H7 (cell line): ENCODE measurements at regions not wholly inside any gene's neighbourhood (a gene's known extent, or its start where the extent isn't known, plus 50 kb on each side); places are given as distances from the start of the nearest gene placed in this dataset.

ENCODE experiments used
- DNase-seq: peaks from one replicate; pipeline ENCODE4 v3.0.0; 2012
- H3K27me3 ChIP-seq: 2 replicates; pipeline ENCODE4 v1.6.0; 2011; ENCODE audit warnings: mild to moderate bottlenecking, low read length; ENCODE audit not compliant: control insufficient read depth, insufficient read depth
- H3K36me3 ChIP-seq: replicated peaks from 2 replicates; pipeline ENCODE4 v1.5.1; 2011; ENCODE audit warnings: low read length; ENCODE audit not compliant: control insufficient read depth, insufficient read depth
- H3K4me3 ChIP-seq: 2 replicates; pipeline ENCODE4 v1.5.1; 2011; ENCODE audit warnings: low read depth, mild to moderate bottlenecking, control low read depth, low read length, moderate library complexity; ENCODE audit not compliant: insufficient read depth

GRCh38 chr5:155952486-155953089, 374.4 kb upstream of the SGCD start:
- no peak for DNase-seq
- Histone ChIP-seq H3K4me3 (no peak overlapping the region), H3K27me3 (no peaks in the 10 kb centered on the region), H3K36me3 (no peaks in the 10 kb centered on the region)

GRCh38 chr5:155953335-155953734, 373.6 kb upstream of the SGCD start:
- Histone ChIP-seq H3K27me3 (no peaks in the 10 kb centered on the region), H3K36me3 (no peaks in the 10 kb centered on the region), H3K4me3 (no peak overlapping the region)
- DNase-seq = no peak

- Histone ChIP-seq H3K36me3 (no peaks in the 10 kb centered on the region), H3K27me3 (no peaks in the 10 kb centered on the region), H3K4me3 (no peak overlapping the region)
- no peak for DNase-seq
Measured at GRCh38 chr5:155954701-155955445, 372.1 kb upstream of the SGCD start.

DNA sequence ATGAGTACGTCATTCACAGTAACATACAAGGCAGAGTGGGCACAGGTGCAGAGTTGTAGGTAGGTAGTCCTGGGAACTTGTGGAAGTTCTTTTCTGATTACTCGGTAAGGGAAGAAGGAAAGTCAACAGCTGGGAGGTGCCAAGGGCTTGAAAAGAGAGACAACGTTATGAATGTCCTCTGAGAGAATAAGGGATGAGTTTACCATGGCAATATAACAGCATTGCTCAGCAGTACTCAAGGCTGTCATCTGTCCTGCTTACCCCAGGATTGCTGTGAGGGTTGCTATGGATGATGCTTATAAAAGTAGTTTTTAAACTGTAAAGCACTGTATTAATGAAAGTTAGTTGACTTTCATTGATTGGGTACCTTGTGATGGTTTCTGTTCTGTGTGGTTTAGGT, 369.1 kb upstream of the SGCD start:
- Histone ChIP-seq H3K27me3 (no peaks in the 10 kb centered on the region), H3K4me3 (no peak overlapping the region), H3K36me3 (no peaks in the 10 kb centered on the region)
- no peak for DNase-seq

- no peaks in the 10 kb centered on the region for H3K27me3 ChIP-seq
- no peaks in the 10 kb centered on the region for H3K36me3 ChIP-seq
- H3K4me3 ChIP-seq = no peak overlapping the region
- no peak for DNase-seq
Measured at GRCh38 chr5:155959082-155959481, 367.9 kb upstream of the SGCD start.

- DNase-seq = no peak
- Histone ChIP-seq H3K27me3 (no peaks in the 10 kb centered on the region), H3K36me3 (no peaks in the 10 kb centered on the region), H3K4me3 (no peak overlapping the region)
Measured at GRCh38 chr5:155960177-155960576, 366.8 kb upstream of the SGCD start.

DNA sequence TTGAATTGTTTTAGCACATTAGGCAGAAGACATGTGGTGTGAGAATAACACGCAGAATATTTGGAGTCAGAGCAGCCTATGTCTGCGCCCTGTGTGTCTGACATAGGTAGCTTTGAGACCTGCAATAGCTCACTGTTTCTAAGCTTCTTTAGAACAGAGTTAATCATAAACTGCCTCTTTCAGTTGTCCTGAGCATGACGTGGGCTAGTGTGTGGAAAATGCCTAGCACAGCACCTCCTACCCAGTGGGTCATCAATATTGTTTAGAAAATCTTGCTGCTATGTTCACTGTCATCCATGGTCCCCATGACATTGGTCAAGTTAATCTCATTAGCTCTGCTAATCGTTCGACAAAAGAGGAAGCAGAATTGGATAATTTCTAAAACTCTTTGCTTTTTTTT, 357.4 kb upstream of the SGCD start:
- Histone ChIP-seq H3K4me3 (no peak overlapping the region), H3K27me3 (no peaks in the 10 kb centered on the region), H3K36me3 (no peaks in the 10 kb centered on the region)
- no peak for DNase-seq

DNA sequence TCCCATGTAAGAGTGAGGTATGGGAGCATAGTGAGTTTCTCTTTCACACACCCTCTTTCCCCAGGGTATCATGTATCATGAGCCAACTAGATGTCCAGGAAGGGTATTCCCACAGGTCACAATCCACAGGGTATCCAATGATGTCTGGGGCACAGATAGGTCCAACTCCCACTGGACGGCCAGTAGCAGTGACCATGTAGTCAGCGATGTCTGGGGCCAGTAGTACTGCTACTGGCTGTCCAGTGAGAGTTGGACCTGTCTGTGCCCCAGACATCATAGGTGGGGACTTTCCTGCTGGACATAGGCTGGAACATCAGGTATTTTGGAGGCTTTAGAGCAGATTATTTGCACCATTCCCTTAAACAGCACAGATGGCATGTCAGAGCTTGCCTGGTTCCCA, 352.6 kb upstream of the SGCD start:
- no peaks in the 10 kb centered on the region for H3K27me3 ChIP-seq
- no peak overlapping the region for H3K4me3 ChIP-seq
- H3K36me3 ChIP-seq = no peaks in the 10 kb centered on the region
- no peak for DNase-seq

GRCh38 chr5:155978850-155979249, 348.1 kb upstream of the SGCD start:
- H3K4me3 ChIP-seq = no peak overlapping the region
- H3K36me3 ChIP-seq = no peaks in the 10 kb centered on the region
- H3K27me3 ChIP-seq = no peaks in the 10 kb centered on the region
- no peak for DNase-seq

DNA sequence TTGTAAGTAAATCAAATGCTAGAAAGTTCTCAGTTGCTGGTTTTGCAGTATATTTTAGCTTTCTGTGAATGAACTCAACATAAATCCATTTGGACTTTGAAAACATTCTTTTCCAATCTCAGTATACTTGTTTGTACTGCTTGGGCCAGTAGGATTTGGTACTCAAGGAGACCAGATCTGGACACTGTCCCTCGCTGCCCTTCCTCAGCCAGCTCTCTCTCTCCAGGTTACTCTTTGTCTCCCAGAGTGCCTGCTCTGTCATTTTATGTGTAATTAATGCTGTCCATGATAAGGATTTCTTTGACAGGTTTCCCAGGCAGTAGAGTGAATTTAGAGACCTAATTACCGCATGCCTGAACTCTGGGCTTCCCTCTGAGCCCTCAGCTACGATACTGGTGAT, 344.6 kb upstream of the SGCD start:
- Histone ChIP-seq H3K36me3 (no peaks in the 10 kb centered on the region), H3K27me3 (no peaks in the 10 kb centered on the region), H3K4me3 (no peak overlapping the region)
- no peak for DNase-seq

DNA sequence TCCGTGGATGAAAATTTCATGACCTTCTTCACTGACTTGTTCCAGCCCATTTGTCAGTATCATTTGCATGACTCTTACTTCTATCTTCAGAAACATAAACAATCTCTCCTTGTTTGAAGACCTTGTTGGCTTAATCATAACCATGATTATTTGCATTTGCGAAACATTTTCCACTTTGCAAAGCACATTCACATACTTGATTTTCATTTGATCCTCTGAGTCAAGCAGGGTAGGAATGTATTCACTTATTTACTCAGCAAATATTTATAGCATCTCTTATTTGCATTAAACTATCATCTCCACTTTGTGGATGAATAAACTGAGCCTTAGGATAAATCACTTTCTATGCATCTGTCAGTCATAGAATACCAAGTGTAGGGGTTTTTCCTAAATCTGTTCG, 343.0 kb upstream of the SGCD start:
- Histone ChIP-seq H3K4me3 (no peak overlapping the region), H3K27me3 (no peaks in the 10 kb centered on the region), H3K36me3 (no peaks in the 10 kb centered on the region)
- no peak for DNase-seq

DNA sequence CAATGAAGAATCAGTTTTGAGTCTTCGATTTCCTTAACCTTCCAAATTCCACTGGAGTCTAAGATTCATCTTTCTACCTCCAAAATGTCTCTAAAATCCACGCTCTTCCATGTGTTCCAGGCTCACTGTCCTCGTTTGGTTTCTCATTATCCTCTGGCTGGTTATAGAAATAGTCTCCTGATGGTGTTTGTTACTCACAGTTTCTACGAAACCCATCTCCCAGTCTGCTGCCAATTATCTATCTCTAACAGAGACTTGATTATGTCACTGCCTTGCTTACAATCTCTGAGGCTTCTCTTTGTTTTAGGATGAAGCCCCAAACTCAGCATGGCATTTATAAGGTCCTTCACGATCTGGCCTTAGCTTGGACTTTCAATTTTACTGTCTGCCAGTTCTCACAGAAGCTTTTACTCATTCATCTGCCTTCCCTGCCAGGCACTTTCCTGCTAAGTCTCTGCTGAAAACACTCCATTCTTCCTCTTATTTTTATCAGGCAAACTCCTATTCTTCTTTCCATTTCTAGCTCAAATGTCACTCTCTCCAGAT, 339.6 kb upstream of the SGCD start:
- Histone ChIP-seq H3K4me3 (no peak overlapping the region), H3K27me3 (no peaks in the 10 kb centered on the region), H3K36me3 (no peaks in the 10 kb centered on the region)
- DNase-seq = no peak

DNA sequence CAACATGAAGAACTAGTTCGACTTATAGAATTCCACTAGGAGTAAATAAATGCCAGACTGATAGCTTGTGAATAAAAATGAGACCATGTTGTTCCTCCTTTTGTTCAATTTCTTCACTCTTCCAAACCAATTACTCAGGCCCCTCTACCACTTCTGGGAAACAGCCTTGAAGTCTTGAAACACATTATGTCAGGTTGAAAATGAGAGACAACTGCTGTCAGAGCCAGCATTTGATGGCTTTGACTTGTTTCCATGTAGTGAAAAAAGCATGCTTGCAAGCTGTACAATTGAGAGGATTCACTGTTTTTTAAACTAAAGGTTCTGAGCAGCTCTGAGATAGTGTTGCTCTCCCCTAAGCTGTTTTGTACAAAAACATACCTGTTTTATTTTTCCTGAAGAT, 337.1 kb upstream of the SGCD start:
- no peak overlapping the region for H3K4me3 ChIP-seq

GRCh38 chr5:155996123-155996522, 330.8 kb upstream of the SGCD start:
- Histone ChIP-seq H3K27me3 (no peaks in the 10 kb centered on the region), H3K4me3 (no peak overlapping the region), H3K36me3 (no peaks in the 10 kb centered on the region)
- DNase-seq = peak; percentile 37

More for the DNA sequence above, 337.1 kb upstream of the SGCD start:
- DNase-seq = no peak
- Histone ChIP-seq H3K36me3 (no peaks in the 10 kb centered on the region), H3K27me3 (no peaks in the 10 kb centered on the region)

- H3K27me3 ChIP-seq = no peaks in the 10 kb centered on the region
- H3K4me3 ChIP-seq = no peak overlapping the region
- DNase-seq = no peak
- no peaks in the 10 kb centered on the region for H3K36me3 ChIP-seq
Measured at GRCh38 chr5:155998257-155998656, 328.7 kb upstream of the SGCD start.
